ENCODE measurements at regions not wholly inside any gene's neighbourhood (a gene's known extent, or its start where the extent isn't known, plus 50 kb on each side); places are given as distances from the start of the nearest gene placed in this dataset.

GRCh38 chr3:74200952-74201351 lies 413.5 kb downstream of the CNTN3 start:
- no peak for TF ChIP-seq CTCF (IDR thresholded peaks at IDR 0.05)
- no peak for TF ChIP-seq POLR2A (IDR thresholded peaks at IDR 0.05)

All from prostate gland (tissue), 2 donors.